ENCODE measurements at regions not wholly inside any gene's neighbourhood (a gene's known extent, or its start where the extent isn't known, plus 50 kb on each side); places are given as distances from the start of the nearest gene placed in this dataset.

DNA sequence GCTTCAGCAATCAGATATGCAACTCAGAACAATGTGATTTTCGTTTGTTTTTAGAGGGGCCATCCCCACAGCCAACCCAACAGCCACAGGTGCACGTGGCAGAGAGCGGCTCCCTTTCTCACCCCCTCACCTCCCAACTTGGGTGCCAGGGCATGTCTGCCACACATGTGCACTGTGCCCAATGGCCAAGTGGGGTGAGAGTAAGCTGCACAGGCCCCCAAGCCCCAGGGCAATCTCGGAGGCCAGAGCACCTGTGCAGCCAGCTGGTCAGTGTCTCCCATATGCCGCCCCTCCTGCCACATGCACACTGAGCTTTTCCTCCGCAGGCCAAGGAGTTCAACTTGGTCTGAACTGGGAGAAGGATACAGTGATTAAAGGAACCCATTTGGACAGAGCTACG, 1130.2 kb downstream of the DSC3 start:
- TF ChIP-seq POLR2A (IDR thresholded peaks at IDR 0.05) (no peak), EP300 (IDR thresholded peaks at IDR 0.05) (no peak), CTCF (IDR thresholded peaks at IDR 0.05) (no peak)
